MCF 10A (cell line): ENCODE measurements at regions not wholly inside any gene's neighbourhood (a gene's known extent, or its start where the extent isn't known, plus 50 kb on each side); places are given as distances from the start of the nearest gene placed in this dataset.

Experiments
- BruUV-seq: library from RNA; stranded (reverse); fragments of 400-500 nt; replicated peaks from 2 replicates; lab custom pipeline; 2021; lab: Mats Ljungman, UMichigan
- CTCF ChIA-PET: fragments of 300-600 bp; sonication (Branson Sonifier 250); formaldehyde crosslinking; extraction: SDS; loops from one replicate; lab custom pipeline; 2021; ENCODE audit warnings: antibody characterized with exemption, inconsistent platforms; lab: Yijun Ruan, JAX
- POLR2A ChIA-PET: fragments of 300-600, 350-650 bp; sonication (Branson Sonifier 250); formaldehyde crosslinking; extraction: SDS; loops from one replicate; lab custom pipeline; 2020; ENCODE audit warnings: antibody characterized with exemption, inconsistent platforms; lab: Yijun Ruan, JAX
- DNase-seq: peaks from one replicate; pipeline ENCODE4 v3.0.0-alpha.2; 2018; ENCODE audit not compliant: unreplicated experiment
- H3K27ac Mint-ChIP-seq: one replicate; pipeline ENCODE4 v1.8.0; 2022; ENCODE audit warnings: mild to moderate bottlenecking, low read depth, mixed read lengths; ENCODE audit not compliant: unreplicated experiment
- H3K27me3 Mint-ChIP-seq: one replicate; pipeline ENCODE4 v1.8.0; 2022; ENCODE audit warnings: mixed read lengths; ENCODE audit not compliant: insufficient read depth, unreplicated experiment
- H3K36me3 Mint-ChIP-seq: one replicate; pipeline ENCODE4 v1.8.0; 2022; ENCODE audit warnings: mild to moderate bottlenecking, moderate library complexity, mixed read lengths; ENCODE audit not compliant: insufficient read depth, unreplicated experiment
- H3K4me1 Mint-ChIP-seq: one replicate; pipeline ENCODE4 v1.8.0; 2022; ENCODE audit warnings: mixed read lengths; ENCODE audit not compliant: insufficient read depth, unreplicated experiment
- H3K4me3 Mint-ChIP-seq: one replicate; pipeline ENCODE4 v1.8.0; 2022; ENCODE audit warnings: mild to moderate bottlenecking, moderate library complexity, mixed read lengths; ENCODE audit not compliant: unreplicated experiment
- H3K9me3 Mint-ChIP-seq: one replicate; pipeline ENCODE4 v1.8.0; 2022; ENCODE audit warnings: mixed read lengths; ENCODE audit not compliant: unreplicated experiment
- CTCF ChIP-seq: fragments of 200-600 bp; IDR thresholded peaks from one replicate; pipeline ENCODE4 v1.8.0; 2022; ENCODE audit warnings: antibody characterized with exemption, mild to moderate bottlenecking; ENCODE audit not compliant: unreplicated experiment
- intact Hi-C: fragments of 100-400 bp; cut with micrococcal nuclease; formaldehyde crosslinking; loops from 2 replicates; pipeline ENCODE4 v1.14.1; 2022

DNA sequence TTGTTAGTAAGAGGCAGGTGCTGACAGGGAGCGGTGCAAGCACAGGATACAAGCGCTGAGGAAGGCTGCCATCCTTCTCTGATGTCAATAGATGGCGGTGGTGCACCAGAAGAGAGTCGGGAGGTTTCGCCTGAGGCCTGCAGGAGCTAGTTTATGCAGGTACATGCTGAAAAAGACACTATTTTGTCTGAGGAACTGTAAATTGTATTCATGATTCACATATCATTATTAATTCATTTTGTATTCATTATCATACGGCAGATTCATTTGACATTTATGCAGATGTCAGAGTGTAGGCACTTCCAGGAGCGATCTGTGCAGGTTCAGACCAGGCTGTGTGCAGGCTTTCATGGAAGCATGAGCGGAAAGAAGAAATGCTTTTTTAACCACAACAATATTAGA lies 824.0 kb downstream of the STIM2 start:
- no peak overlapping the region for H3K4me3 Mint-ChIP-seq
- intact Hi-C loops = loop anchor here (1.0 to 10.0 kb wide), 5 partner anchors 176 to 640 kb away; no protein-coding TSS in a partner anchor
- CTCF ChIA-PET = interaction anchor here (0.5 to 6.2 kb wide), 44 partner anchors 9 to 1319 kb away, joined by 3 to 34 read pairs (median 4); no protein-coding TSS in a partner anchor

DNA sequence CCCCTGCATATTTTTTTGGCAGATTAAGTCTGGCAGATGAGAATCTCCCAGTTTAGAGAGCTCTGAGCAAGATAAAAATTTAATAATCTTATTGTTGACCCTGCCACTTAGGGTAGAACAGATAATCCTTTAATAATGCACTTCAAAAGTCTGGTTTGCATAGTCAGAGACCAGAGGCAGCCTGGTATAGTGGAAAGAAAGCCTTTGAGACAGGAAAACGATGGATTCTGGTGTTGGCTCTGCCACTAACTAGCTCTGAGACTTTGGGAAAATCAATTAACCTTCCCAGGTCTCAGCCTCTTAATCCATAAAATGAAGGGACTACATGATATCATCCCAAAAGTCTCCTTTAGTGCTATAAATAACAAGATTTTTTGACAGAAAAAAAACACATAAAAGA lies 824.5 kb downstream of the STIM2 start:
- Mint-ChIP-seq H3K36me3 (peaks cover 4% of the 10 kb centered on the region), H3K4me3 (no peak overlapping the region), H3K27ac (no peak overlapping the region), H3K9me3 (no peaks in the 10 kb centered on the region), H3K4me1 (no peaks in the 10 kb centered on the region), H3K27me3 (peaks cover 11% of the 10 kb centered on the region)
- no peak for TF ChIP-seq CTCF
- ChIA-PET CTCF (interaction anchor here (0.6 to 6.2 kb wide), 36 partner anchors 8 to 1289 kb away, joined by 3 to 34 read pairs (median 4); no protein-coding TSS in a partner anchor), POLR2A (no interaction called here)
- DNase-seq = no peak
- no TSS peak for BruUV-seq
- intact Hi-C loops = loop anchor here (2.0 to 10.0 kb wide), 3 partner anchors 176 to 640 kb away; no protein-coding TSS in a partner anchor

More for the DNA sequence above, 824.0 kb downstream of the STIM2 start:
- BruUV-seq = no TSS peak
- Mint-ChIP-seq H3K4me1 (no peaks in the 10 kb centered on the region), H3K27ac (no peak overlapping the region), H3K36me3 (peaks cover 4% of the 10 kb centered on the region), H3K9me3 (no peaks in the 10 kb centered on the region), H3K27me3 (peaks cover 11% of the 10 kb centered on the region)
- peak; percentile 88 for TF ChIP-seq CTCF
- DNase-seq = peak; percentile 74
- POLR2A ChIA-PET = interaction anchor here (0.7 kb wide), 1 partner anchor 26 kb away, joined by 3 read pairs; no protein-coding TSS in a partner anchor

- Mint-ChIP-seq H3K4me3 (no peak overlapping the region), H3K36me3 (peaks cover 4% of the 10 kb centered on the region), H3K27me3 (peaks cover 11% of the 10 kb centered on the region), H3K9me3 (no peaks in the 10 kb centered on the region), H3K4me1 (no peaks in the 10 kb centered on the region), H3K27ac (no peak overlapping the region)
- BruUV-seq = no TSS peak
- ChIA-PET POLR2A (no interaction called here), CTCF (interaction anchor here (0.6 to 2.3 kb wide), 5 partner anchors 15 to 758 kb away, joined by 3 to 14 read pairs (median 4); no protein-coding TSS in a partner anchor)
- intact Hi-C loops = loop anchor here (2.0 to 10.0 kb wide), 3 partner anchors 175 to 641 kb away; no protein-coding TSS in a partner anchor
- no peak for DNase-seq
- TF ChIP-seq CTCF = no peak
Observed at GRCh38 chr4:27685947-27686346, 825.3 kb downstream of the STIM2 start.

- DNase-seq = peak; percentile 57
- peaks cover 5% of the 10 kb centered on the region for H3K4me1 Mint-ChIP-seq
Observed at GRCh38 chr4:27692158-27692557, 831.5 kb downstream of the STIM2 start.

More at GRCh38 chr4:27692158-27692557, 831.5 kb downstream of the STIM2 start:
- ChIA-PET CTCF (interaction anchor here (0.5 to 3.6 kb wide), 6 partner anchors 10 to 637 kb away, joined by 3 to 34 read pairs (median 3); no protein-coding TSS in a partner anchor), POLR2A (interaction anchor here (0.6 kb wide), 1 partner anchor 644 kb away, joined by 3 read pairs; no protein-coding TSS in a partner anchor)
- H3K27ac Mint-ChIP-seq = no peak overlapping the region
- H3K4me3 Mint-ChIP-seq = no peak overlapping the region
- H3K9me3 Mint-ChIP-seq = no peaks in the 10 kb centered on the region
- intact Hi-C loops = no loop called here
- BruUV-seq = no TSS peak
- TF ChIP-seq CTCF = peak; percentile 60
- H3K27me3 Mint-ChIP-seq = no peaks in the 10 kb centered on the region
- H3K36me3 Mint-ChIP-seq = no peaks in the 10 kb centered on the region
